A673 (cell line): ENCODE measurements at regions not wholly inside any gene's neighbourhood (a gene's known extent, or its start where the extent isn't known, plus 50 kb on each side); places are given as distances from the start of the nearest gene placed in this dataset.
"Not testable (repeated sequence)": the region's sequence is repeated elsewhere in the genome, so short reads cannot be mapped to it uniquely, and the experiment has no call there.

Experiments
- BruUV-seq: library from RNA; stranded (reverse); fragments of 400-500 nt; replicated peaks from 2 replicates; lab custom pipeline; 2021; lab: Mats Ljungman, UMichigan
- CTCF ChIA-PET: fragments of 300-600 bp; sonication (Branson Sonifier 250); formaldehyde crosslinking; loops from one replicate; lab custom pipeline; 2022; ENCODE audit warnings: antibody characterized with exemption; lab: Charles Lee
- POLR2A ChIA-PET: fragments of 300-600 bp; sonication (Branson Sonifier 250); formaldehyde crosslinking; loops from one replicate; lab custom pipeline; 2022; ENCODE audit warnings: antibody characterized with exemption; ENCODE audit not compliant: low non-redundant PET; lab: Charles Lee
- DNase-seq: peaks from one replicate; pipeline ENCODE4 v3.0.0-alpha.2; 2015; ENCODE audit warnings: low spot score
- H3K27ac ChIP-seq: fragments of 200-600 bp; sonication (generic); 2 replicates; pipeline ENCODE4 v1.5.1; 2016; ENCODE audit warnings: mixed run types, low read depth, mild to moderate bottlenecking, mixed read lengths, antibody characterized with exemption, low read length; ENCODE audit not compliant: poor library complexity, severe bottlenecking
- H3K27me3 ChIP-seq: fragments of 200-600 bp; sonication (generic); replicated peaks from 2 replicates; pipeline ENCODE4 v1.6.1; 2017; ENCODE audit warnings: mixed run types, low read depth, mild to moderate bottlenecking, mixed read lengths, antibody characterized with exemption, low read length; ENCODE audit not compliant: insufficient read depth, poor library complexity
- H3K36me3 ChIP-seq: fragments of 200-600 bp; sonication (generic); 2 replicates; pipeline ENCODE4 v1.6.1; 2016; ENCODE audit warnings: mixed run types, mild to moderate bottlenecking, mixed read lengths, antibody characterized with exemption, low read length; ENCODE audit not compliant: insufficient read depth, poor library complexity, severe bottlenecking
- H3K4me1 ChIP-seq: fragments of 200-600 bp; sonication (generic); 2 replicates; pipeline ENCODE4 v1.6.1; 2017; ENCODE audit warnings: mixed run types, mild to moderate bottlenecking, mixed read lengths, antibody characterized with exemption, low read length; ENCODE audit not compliant: insufficient read depth, poor library complexity, severe bottlenecking
- H3K4me3 ChIP-seq: fragments of 200-600 bp; sonication (generic); 2 replicates; pipeline ENCODE4 v1.5.1; 2016; ENCODE audit warnings: low read depth, mixed run types, mild to moderate bottlenecking, mixed read lengths, low read length; ENCODE audit not compliant: poor library complexity, severe bottlenecking
- H3K9me3 ChIP-seq: fragments of 200-600 bp; sonication (generic); 2 replicates; pipeline ENCODE4 v1.6.1; 2016; ENCODE audit warnings: mixed run types, low read depth, mild to moderate bottlenecking, mixed read lengths, antibody characterized with exemption, low read length; ENCODE audit not compliant: poor library complexity, severe bottlenecking
- CTCF ChIP-seq: fragments of 300-800, 200-600 bp; sonication (generic); conservative IDR thresholded peaks from 2 replicates; pipeline ENCODE4 v1.5.1; 2017; ENCODE audit warnings: low read depth, mild to moderate bottlenecking, antibody characterized with exemption, low read length, moderate library complexity, mixed read lengths
- EZH2 ChIP-seq: fragments of 200-600 bp; sonication (generic); IDR thresholded peaks from 2 replicates; pipeline ENCODE4 v1.6.1; 2017; ENCODE audit warnings: borderline replicate concordance, low read depth, mild to moderate bottlenecking, mixed read lengths, antibody characterized with exemption, low read length; ENCODE audit not compliant: poor library complexity, severe bottlenecking
- intact Hi-C: fragments of 100-400 bp; cut with micrococcal nuclease; formaldehyde crosslinking; loops from one replicate; pipeline ENCODE4 v1.10.0; 2022; ENCODE audit not compliant: unreplicated experiment

- no TSS peak for BruUV-seq
Measured at GRCh38 chr2:16760426-16760825, 94.8 kb upstream of the CYRIA start.

GRCh38 chr2:16756831-16757644 lies 91.4 kb upstream of the CYRIA start:
- H3K4me3 ChIP-seq, result no peak overlapping the region
- H3K27me3 ChIP-seq, result no peaks in the 10 kb centered on the region
- no TSS peak for BruUV-seq
- H3K36me3 ChIP-seq, result no peaks in the 10 kb centered on the region
- intact Hi-C loops, result loop anchor here (1.0 to 10.0 kb wide), 7 partner anchors 72 to 1122 kb away; partner anchors contain the start of gene MYCN
- H3K27ac ChIP-seq, result peak overlapping the region; percentile 60
- no peak for TF ChIP-seq EZH2
- peak; percentile 93 for TF ChIP-seq CTCF
- DNase-seq, result peak; percentile 85
- H3K9me3 ChIP-seq, result no peaks in the 10 kb centered on the region
- CTCF ChIA-PET, result interaction anchor here (0.6 to 2.8 kb wide), 8 partner anchors 13 to 232 kb away, joined by 3 to 43 read pairs (median 5); no protein-coding TSS in a partner anchor
- peaks cover 8% of the 10 kb centered on the region for H3K4me1 ChIP-seq
- POLR2A ChIA-PET, result no interaction called here

More at GRCh38 chr2:16760426-16760825, 94.8 kb upstream of the CYRIA start:
- TF ChIP-seq CTCF, result no peak
- ChIA-PET CTCF (no interaction called here), POLR2A (no interaction called here)
- intact Hi-C loops, result no loop called here
- Histone ChIP-seq H3K4me3 (no peak overlapping the region), H3K27me3 (no peaks in the 10 kb centered on the region), H3K36me3 (no peaks in the 10 kb centered on the region), H3K4me1 (peaks cover 8% of the 10 kb centered on the region), H3K9me3 (no peaks in the 10 kb centered on the region), H3K27ac (no peak overlapping the region)
- DNase-seq, result no peak

- ChIA-PET POLR2A (no interaction called here), CTCF (interaction anchor here (0.5 to 0.9 kb wide), 2 partner anchors 55 to 327 kb away, joined by 3 read pairs; no protein-coding TSS in a partner anchor)
- Histone ChIP-seq H3K36me3 (no peaks in the 10 kb centered on the region), H3K4me3 (no peak overlapping the region), H3K4me1 (peaks cover 8% of the 10 kb centered on the region), H3K27me3 (no peaks in the 10 kb centered on the region), H3K27ac (peak overlapping the region; percentile 60), H3K9me3 (no peaks in the 10 kb centered on the region)
- intact Hi-C loops, result loop anchor here (5.0 to 10.0 kb wide), 2 partner anchors 813 to 1121 kb away; partner anchors contain the start of gene MYCN
- no peak for DNase-seq
- BruUV-seq, result no TSS peak
- TF ChIP-seq EZH2 (no peak), CTCF (no peak)
Measured at GRCh38 chr2:16755442-16755841, 89.8 kb upstream of the CYRIA start.

GRCh38 chr2:16753025-16753424 lies 87.4 kb upstream of the CYRIA start:
- H3K4me1 ChIP-seq, BruUV-seq, H3K27ac ChIP-seq, DNase-seq, H3K27me3 ChIP-seq, H3K4me3 ChIP-seq, POLR2A ChIA-PET, CTCF ChIA-PET, H3K9me3 ChIP-seq, H3K36me3 ChIP-seq: not testable (repeated sequence)
- intact Hi-C loops, result loop anchor here (10.0 kb wide), 1 partner anchor 1118 kb away; no protein-coding TSS in a partner anchor

- H3K36me3 ChIP-seq, CTCF ChIA-PET, H3K4me3 ChIP-seq, H3K4me1 ChIP-seq, POLR2A ChIA-PET, H3K27ac ChIP-seq, BruUV-seq, H3K27me3 ChIP-seq, H3K9me3 ChIP-seq, DNase-seq: not testable (repeated sequence)
- intact Hi-C loops, result loop anchor here (10.0 kb wide), 1 partner anchor 1116 kb away; no protein-coding TSS in a partner anchor
Measured at GRCh38 chr2:16750925-16751214, 85.2 kb upstream of the CYRIA start.
